Suprapubic skin (tissue), 4 donors: ENCODE measurements at regions not wholly inside any gene's neighbourhood (a gene's known extent, or its start where the extent isn't known, plus 50 kb on each side); places are given as distances from the start of the nearest gene placed in this dataset.

Experiments used
- CTCF ChIP-seq, 2 donors: fragments of 200-600 bp in 1 of 2; fragments of 450-650 bp in 1 of 2; sonication (generic) in 1 of 2; IDR thresholded peaks; one replicate each; pipeline ENCODE4 v1.5.1; 2016 to 2019; ENCODE audit warnings: antibody characterized with exemption in 2 of 2, mild to moderate bottlenecking in 1 of 2, moderate library complexity in 1 of 2
- EP300 ChIP-seq: sonication (generic); formaldehyde crosslinking; IDR thresholded peaks from one replicate; pipeline ENCODE4 v1.6.1; 2017; ENCODE audit warnings: antibody characterized with exemption
- POLR2A ChIP-seq, 2 donors: fragments of 450-650 bp; IDR thresholded peaks; one replicate each; pipeline ENCODE4 v1.6.1; 2017; ENCODE audit warnings: antibody characterized with exemption in 2 of 2, mild to moderate bottlenecking in 2 of 2, moderate library complexity in 2 of 2
- POLR2AphosphoS5 ChIP-seq, 3 donors: sonication (generic); formaldehyde crosslinking; IDR thresholded peaks; one replicate each; pipeline ENCODE4 v1.6.1; 2017; ENCODE audit warnings: antibody characterized with exemption in 3 of 3

GRCh38 chr3:151985787-151986430 lies 112.5 kb downstream of the SUCNR1 start:
- TF ChIP-seq CTCF (IDR thresholded peaks at IDR 0.05) (no peak), POLR2A (IDR thresholded peaks at IDR 0.05) (no peak), EP300 (no peak), POLR2AphosphoS5 (IDR thresholded peaks at IDR 0.05) (no peak)
